Astrocyte of the spinal cord (primary cell): ENCODE measurements at regions not wholly inside any gene's neighbourhood (a gene's known extent, or its start where the extent isn't known, plus 50 kb on each side); places are given as distances from the start of the nearest gene placed in this dataset.

ENCODE experiments used
- DNase-seq: peaks from one replicate; pipeline ENCODE4 v3.0.0; 2011; ENCODE audit warnings: low read depth, low spot score
- H3K4me3 ChIP-seq: 2 replicates; pipeline ENCODE4 v1.5.1; 2011; ENCODE audit warnings: low read depth, mild to moderate bottlenecking, low read length, moderate library complexity
- CTCF ChIP-seq: IDR thresholded peaks from 2 replicates; pipeline ENCODE4 v1.5.1; 2012; ENCODE audit warnings: low read depth, mild to moderate bottlenecking, low read length, inconsistent platforms
- in situ Hi-C: cut with HindIII; loops from 2 replicates; pipeline ENCODE4 v1.10.0; 2017; ENCODE audit warnings: low sequenced_read_pairs

- DNase-seq, result no peak
- no peak overlapping the region for H3K4me3 ChIP-seq
- TF ChIP-seq CTCF, result no peak
- in situ Hi-C loops, result no loop called here
These were observed 234.7 kb downstream of the TMX3 start for GRCh38 chr18:68480196-68480595.

- TF ChIP-seq CTCF, result no peak
- no peak for DNase-seq
- in situ Hi-C loops, result no loop called here
- H3K4me3 ChIP-seq, result no peak overlapping the region
These were observed 236.7 kb downstream of the TMX3 start for GRCh38 chr18:68478246-68478645.

- DNase-seq, result no peak
- in situ Hi-C loops, result no loop called here
- TF ChIP-seq CTCF, result no peak
- no peak overlapping the region for H3K4me3 ChIP-seq
These were observed 239.0 kb downstream of the TMX3 start for GRCh38 chr18:68475883-68476282.

- no peak overlapping the region for H3K4me3 ChIP-seq
- in situ Hi-C loops, result no loop called here
- TF ChIP-seq CTCF, result no peak
- DNase-seq, result no peak
These were observed 242.1 kb downstream of the TMX3 start for GRCh38 chr18:68472701-68473295.

GRCh38 chr18:68469049-68469625 lies 245.8 kb downstream of the TMX3 start:
- DNase-seq, result no peak
- no peak for TF ChIP-seq CTCF
- in situ Hi-C loops, result no loop called here
- no peak overlapping the region for H3K4me3 ChIP-seq

- TF ChIP-seq CTCF, result no peak
- DNase-seq, result no peak
- H3K4me3 ChIP-seq, result no peak overlapping the region
- in situ Hi-C loops, result no loop called here
These were observed 247.0 kb downstream of the TMX3 start for GRCh38 chr18:68467957-68468356.
